K562 (cell line): ENCODE measurements at regions not wholly inside any gene's neighbourhood (a gene's known extent, or its start where the extent isn't known, plus 50 kb on each side); places are given as distances from the start of the nearest gene placed in this dataset.

ENCODE experiments used
- ATAC-seq: fragments of 200-7000 bp; cut with Tn5 transposase; 3 replicates; pipeline ENCODE4 v1.9.1; 2020; ENCODE audit warnings: moderate library complexity
- BruUV-seq: library from RNA; stranded (reverse); fragments of 400-500 nt; replicated peaks from 2 replicates; lab custom pipeline; 2021; lab: Mats Ljungman, UMichigan
- CTCF ChIA-PET: fragments of 300-600 bp; formaldehyde crosslinking; extraction: SDS; loops from one replicate; lab custom pipeline; 2021; ENCODE audit warnings: low intra/inter-chr PET ratio; lab: Yijun Ruan, JAX
- POLR2A ChIA-PET: fragments of 300-600, 350-650 bp; sonication (Branson Sonifier 250); formaldehyde crosslinking; extraction: SDS; loops from one replicate; lab custom pipeline; 2021; ENCODE audit warnings: antibody characterized with exemption, inconsistent platforms; lab: Yijun Ruan, JAX
- DNase-seq, 4 experiments: peaks; one replicate each; pipeline versions ENCODE4 v3.0.0 to v3.0.0-alpha.2; 2011 to 2018; ENCODE audit warnings: low spot score in 3 of 4, mixed read lengths in 3 of 4; ENCODE audit errors: extremely low read depth in 1 of 4
- FAIRE-seq: peaks from 2 replicates; lab custom pipeline; 2011; peaks lifted over from hg19 to GRCh38; lab: Jason Lieb, UNC
- H2AFZ ChIP-seq: 2 replicates; pipeline ENCODE4 v1.6.0; 2011; ENCODE audit warnings: low read depth, low read length, control low read depth, inconsistent platforms
- H3K27ac ChIP-seq: fragments of 200-600 bp; 3 replicates; pipeline ENCODE4 v1.8.0; 2011; ENCODE audit warnings: low read depth, mild to moderate bottlenecking, control low read depth, inconsistent platforms, low read length, moderate library complexity, mixed read lengths; ENCODE audit errors: extremely low read depth
- H3K27me3 ChIP-seq, 2 experiments: fragments of 300-600 bp in 1 of 2; 2 replicates in 1 of 2; 3 replicates in 1 of 2; pipeline versions ENCODE4 v1.6.0 to v1.8.0; 2011; ENCODE audit warnings: inconsistent platforms in 2 of 2, low read length in 2 of 2, mild to moderate bottlenecking in 1 of 2, mixed read lengths in 1 of 2, moderate library complexity in 1 of 2; ENCODE audit not compliant: control insufficient read depth in 2 of 2, insufficient read depth in 2 of 2
- H3K36me3 ChIP-seq: fragments of 300-600 bp; 3 replicates; pipeline ENCODE4 v1.8.0; 2011; ENCODE audit warnings: mild to moderate bottlenecking, low read length, inconsistent platforms; ENCODE audit not compliant: control insufficient read depth, insufficient read depth
- H3K4me1 ChIP-seq, 2 experiments: fragments of 200-600 bp in 1 of 2; replicated peaks in 1 of 2; 2 replicates in 1 of 2; 3 replicates in 1 of 2; pipeline versions ENCODE4 v1.5.1 to v1.8.0; 2011; ENCODE audit warnings: inconsistent platforms in 2 of 2, low read length in 2 of 2, mild to moderate bottlenecking in 1 of 2, mixed read lengths in 1 of 2, moderate library complexity in 1 of 2; ENCODE audit not compliant: control insufficient read depth in 2 of 2, insufficient read depth in 2 of 2
- H3K4me2 ChIP-seq: 2 replicates; pipeline ENCODE4 v1.6.1; 2011; ENCODE audit warnings: low read length, control low read depth, inconsistent platforms, mixed read lengths; ENCODE audit not compliant: insufficient read depth
- H3K4me3 ChIP-seq: fragments of 200-600 bp; sonication (generic), shearing (Covaris generic); 2 replicates; pipeline ENCODE4 v1.5.1; 2016; ENCODE audit warnings: control low read depth, inconsistent platforms
- H3K79me2 ChIP-seq: fragments of 200-600 bp; 3 replicates; pipeline ENCODE4 v1.8.0; 2011; ENCODE audit warnings: low read length, inconsistent platforms; ENCODE audit not compliant: control insufficient read depth, insufficient read depth
- H3K9ac ChIP-seq, 2 experiments: 2 replicates each; pipeline versions ENCODE4 v1.6.0 to v1.6.1; 2011; ENCODE audit warnings: low read depth in 2 of 2, low read length in 2 of 2, control low read depth in 1 of 2, inconsistent platforms in 1 of 2, mild to moderate bottlenecking in 1 of 2, mixed read lengths in 1 of 2; ENCODE audit not compliant: insufficient read depth in 1 of 2
- H3K9me1 ChIP-seq: one replicate; pipeline ENCODE4 v1.6.0; 2011; ENCODE audit warnings: inconsistent platforms, mild to moderate bottlenecking, low read length, moderate library complexity; ENCODE audit not compliant: control insufficient read depth, insufficient read depth
- H3K9me3 ChIP-seq: replicated peaks from 2 replicates; pipeline ENCODE4 v1.5.1; 2011; ENCODE audit warnings: low read depth, low read length, inconsistent platforms; ENCODE audit not compliant: control insufficient read depth, insufficient read depth
- H4K20me1 ChIP-seq: replicated peaks from 2 replicates; pipeline ENCODE4 v1.6.1; 2011; ENCODE audit warnings: low read length, inconsistent platforms, mixed read lengths; ENCODE audit not compliant: control insufficient read depth, insufficient read depth
- BACH1 ChIP-seq: fragments of 200-800 bp; sonication (Bioruptor generic); IDR thresholded peaks from 2 replicates; pipeline ENCODE4 v1.6.1; 2016; ENCODE audit warnings: missing genetic modification characterization, missing compliant biosample characterization
- CTBP1 ChIP-seq: fragments of 450-650 bp; IDR thresholded peaks from 2 replicates; pipeline ENCODE4 v1.6.1; 2016; ENCODE audit warnings: borderline replicate concordance
- DACH1 ChIP-seq: fragments of 450-650 bp; IDR thresholded peaks from 2 replicates; pipeline ENCODE4 v1.6.1; 2018; ENCODE audit not compliant: partially characterized antibody
- HEY1 ChIP-seq: fragments of 250-450 bp; sonication (Bioruptor Pico); IDR thresholded peaks from 2 replicates; pipeline ENCODE4 v1.5.0; 2020; ENCODE audit warnings: mild to moderate bottlenecking, moderate library complexity, borderline replicate concordance
- POLR3A ChIP-seq: IDR thresholded peaks from 2 replicates; pipeline ENCODE4 v1.6.1; 2011; ENCODE audit warnings: borderline replicate concordance, mild to moderate bottlenecking, moderate library complexity; ENCODE audit not compliant: insufficient read length, insufficient read depth; ENCODE audit errors: extremely low read depth
- ZNF23 ChIP-seq: fragments of 250-450 bp; sonication (Bioruptor Pico); IDR thresholded peaks from 2 replicates; pipeline ENCODE4 v1.4.0; 2020; ENCODE audit warnings: mild to moderate bottlenecking
- WGBS: fragments of 100-300 bp; shearing (Covaris generic); methylation state at CpG from one replicate; pipeline ENCODE4 v1.1.6; 2016; ENCODE audit warnings: low coverage, mixed read lengths; ENCODE audit not compliant: insufficient coverage; ENCODE audit errors: missing lambda C conversion rate; 5-methylcytosine and 5-hydroxymethylcytosine counted together
- in situ Hi-C: fragments of 300-500 bp; cut with MboI; formaldehyde crosslinking; loops from 4 replicates; pipeline ENCODE4 v1.15.0; 2018; ENCODE audit warnings: inconsistent platforms, mixed read lengths
- intact Hi-C: fragments of 100-400 bp; cut with micrococcal nuclease; formaldehyde crosslinking; loops from 2 replicates; pipeline ENCODE4 v1.14.2; 2022
- TF ChIP-seq, protein P1 (sequence below), 2 experiments: fragments of 450-650 bp in 1 of 2; sonication (generic) in 1 of 2; formaldehyde crosslinking in 1 of 2; IDR thresholded peaks; 2 replicates each; pipeline versions ENCODE4 v1.7.1 to v1.9.0; 2016 to 2022; ENCODE audit warnings: inconsistent platforms in 1 of 2, mild to moderate bottlenecking in 1 of 2, missing genetic modification reagents in 1 of 2
- TF ChIP-seq, protein P2 (sequence below), 3 experiments: IDR thresholded peaks in 2 of 3; conservative IDR thresholded peaks in 1 of 3; 2 replicates each; pipeline ENCODE4 v1.5.1; 2011 to 2012; ENCODE audit warnings: low read length in 3 of 3, mild to moderate bottlenecking in 3 of 3, control low read depth in 2 of 3, improper control_type of control experiment in 1 of 3, inconsistent platforms in 1 of 3, low read depth in 1 of 3, mixed read lengths in 1 of 3, moderate library complexity in 1 of 3; ENCODE audit not compliant: insufficient read depth in 2 of 3
- TF ChIP-seq, protein P3 (sequence below): fragments of 200-800 bp; sonication (Bioruptor generic); IDR thresholded peaks from 2 replicates; pipeline ENCODE4 v1.6.1; 2017; ENCODE audit warnings: missing genetic modification characterization, missing compliant biosample characterization

DNA sequence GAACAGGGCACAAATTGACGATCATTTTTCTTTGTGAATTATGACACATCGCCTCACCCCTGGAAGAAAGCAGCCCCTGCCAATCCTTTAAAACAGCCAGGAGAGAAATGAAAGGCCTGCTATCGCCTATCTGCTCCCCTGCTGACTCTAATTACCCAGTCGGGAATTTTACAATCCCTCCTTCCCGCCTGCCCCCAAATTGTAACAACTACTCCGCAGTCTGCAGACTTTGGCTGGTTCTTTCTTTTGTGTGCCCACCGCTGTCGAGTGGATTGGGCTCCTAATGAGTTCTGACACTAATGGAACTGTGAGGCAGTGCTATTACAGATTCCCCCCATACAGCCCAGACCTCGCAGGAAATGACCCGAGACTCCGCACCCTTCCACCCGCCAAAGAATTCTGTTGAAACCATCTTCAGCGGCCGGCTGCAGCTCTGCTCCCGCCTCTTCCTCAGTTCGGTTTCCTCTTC, 281.2 kb upstream of the PARD3B start:
- Histone ChIP-seq H3K79me2 (no peaks in the 10 kb centered on the region), H4K20me1 (no peaks in the 10 kb centered on the region), H3K9me1 (no peaks in the 10 kb centered on the region), H3K9me3 (no peaks in the 10 kb centered on the region), H3K36me3 (no peaks in the 10 kb centered on the region), H3K4me2 (no peak overlapping the region), H3K27me3 (peaks cover 0 to 7% of the 10 kb centered on the region in 2 experiments; a peak in 2 of 5 replicates), H3K4me3 (no peak overlapping the region), H3K4me1 (no peaks in the 10 kb centered on the region), H3K9ac (no peak overlapping the region), H2AFZ (no peak overlapping the region), H3K27ac (no peak overlapping the region)
- intact Hi-C loops, result loop anchor here (5.0 to 10.0 kb wide), 2 partner anchors 601 to 1413 kb away; no protein-coding TSS in a partner anchor
- no peak for FAIRE-seq
- POLR2A ChIA-PET, result no interaction called here
- no TSS peak for BruUV-seq
- CTCF ChIA-PET, result no interaction called here
- ATAC-seq, result no peak
- in situ Hi-C loops, result loop anchor here (25.0 kb wide), 1 partner anchor 1423 kb away; the partner anchor contains the start of gene NRP2
- 5% methylated on average over 14 of the region's 16 CpGs for WGBS
- no peak for DNase-seq
- TF ChIP-seq, protein P1, sequence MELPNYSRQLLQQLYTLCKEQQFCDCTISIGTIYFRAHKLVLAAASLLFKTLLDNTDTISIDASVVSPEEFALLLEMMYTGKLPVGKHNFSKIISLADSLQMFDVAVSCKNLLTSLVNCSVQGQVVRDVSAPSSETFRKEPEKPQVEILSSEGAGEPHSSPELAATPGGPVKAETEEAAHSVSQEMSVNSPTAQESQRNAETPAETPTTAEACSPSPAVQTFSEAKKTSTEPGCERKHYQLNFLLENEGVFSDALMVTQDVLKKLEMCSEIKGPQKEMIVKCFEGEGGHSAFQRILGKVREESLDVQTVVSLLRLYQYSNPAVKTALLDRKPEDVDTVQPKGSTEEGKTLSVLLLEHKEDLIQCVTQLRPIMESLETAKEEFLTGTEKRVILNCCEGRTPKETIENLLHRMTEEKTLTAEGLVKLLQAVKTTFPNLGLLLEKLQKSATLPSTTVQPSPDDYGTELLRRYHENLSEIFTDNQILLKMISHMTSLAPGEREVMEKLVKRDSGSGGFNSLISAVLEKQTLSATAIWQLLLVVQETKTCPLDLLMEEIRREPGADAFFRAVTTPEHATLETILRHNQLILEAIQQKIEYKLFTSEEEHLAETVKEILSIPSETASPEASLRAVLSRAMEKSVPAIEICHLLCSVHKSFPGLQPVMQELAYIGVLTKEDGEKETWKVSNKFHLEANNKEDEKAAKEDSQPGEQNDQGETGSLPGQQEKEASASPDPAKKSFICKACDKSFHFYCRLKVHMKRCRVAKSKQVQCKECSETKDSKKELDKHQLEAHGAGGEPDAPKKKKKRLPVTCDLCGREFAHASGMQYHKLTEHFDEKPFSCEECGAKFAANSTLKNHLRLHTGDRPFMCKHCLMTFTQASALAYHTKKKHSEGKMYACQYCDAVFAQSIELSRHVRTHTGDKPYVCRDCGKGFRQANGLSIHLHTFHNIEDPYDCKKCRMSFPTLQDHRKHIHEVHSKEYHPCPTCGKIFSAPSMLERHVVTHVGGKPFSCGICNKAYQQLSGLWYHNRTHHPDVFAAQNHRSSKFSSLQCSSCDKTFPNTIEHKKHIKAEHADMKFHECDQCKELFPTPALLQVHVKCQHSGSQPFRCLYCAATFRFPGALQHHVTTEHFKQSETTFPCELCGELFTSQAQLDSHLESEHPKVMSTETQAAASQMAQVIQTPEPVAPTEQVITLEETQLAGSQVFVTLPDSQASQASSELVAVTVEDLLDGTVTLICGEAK (IDR thresholded peaks at IDR 0.05), result no peak
- TF ChIP-seq, protein P1 (CRISPR knock-in tag; IDR thresholded peaks at IDR 0.05), result no peak
- TF ChIP-seq ZNF23 (CRISPR knock-in tag) (no peak), POLR3A (no peak), HEY1 (CRISPR knock-in tag) (no peak), DACH1 (no peak), BACH1 (no peak), CTBP1 (no peak)
- TF ChIP-seq, protein P2, sequence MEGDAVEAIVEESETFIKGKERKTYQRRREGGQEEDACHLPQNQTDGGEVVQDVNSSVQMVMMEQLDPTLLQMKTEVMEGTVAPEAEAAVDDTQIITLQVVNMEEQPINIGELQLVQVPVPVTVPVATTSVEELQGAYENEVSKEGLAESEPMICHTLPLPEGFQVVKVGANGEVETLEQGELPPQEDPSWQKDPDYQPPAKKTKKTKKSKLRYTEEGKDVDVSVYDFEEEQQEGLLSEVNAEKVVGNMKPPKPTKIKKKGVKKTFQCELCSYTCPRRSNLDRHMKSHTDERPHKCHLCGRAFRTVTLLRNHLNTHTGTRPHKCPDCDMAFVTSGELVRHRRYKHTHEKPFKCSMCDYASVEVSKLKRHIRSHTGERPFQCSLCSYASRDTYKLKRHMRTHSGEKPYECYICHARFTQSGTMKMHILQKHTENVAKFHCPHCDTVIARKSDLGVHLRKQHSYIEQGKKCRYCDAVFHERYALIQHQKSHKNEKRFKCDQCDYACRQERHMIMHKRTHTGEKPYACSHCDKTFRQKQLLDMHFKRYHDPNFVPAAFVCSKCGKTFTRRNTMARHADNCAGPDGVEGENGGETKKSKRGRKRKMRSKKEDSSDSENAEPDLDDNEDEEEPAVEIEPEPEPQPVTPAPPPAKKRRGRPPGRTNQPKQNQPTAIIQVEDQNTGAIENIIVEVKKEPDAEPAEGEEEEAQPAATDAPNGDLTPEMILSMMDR (IDR thresholded peaks at IDR 0.05 in 2 of 3, conservative IDR thresholded peaks at IDR 0.05 in 1 of 3; ENCODE audit: insufficient read depth in 2 of 3, low read depth in 1 of 3, low read length in 3 of 3), result no peak
- TF ChIP-seq, protein P3, sequence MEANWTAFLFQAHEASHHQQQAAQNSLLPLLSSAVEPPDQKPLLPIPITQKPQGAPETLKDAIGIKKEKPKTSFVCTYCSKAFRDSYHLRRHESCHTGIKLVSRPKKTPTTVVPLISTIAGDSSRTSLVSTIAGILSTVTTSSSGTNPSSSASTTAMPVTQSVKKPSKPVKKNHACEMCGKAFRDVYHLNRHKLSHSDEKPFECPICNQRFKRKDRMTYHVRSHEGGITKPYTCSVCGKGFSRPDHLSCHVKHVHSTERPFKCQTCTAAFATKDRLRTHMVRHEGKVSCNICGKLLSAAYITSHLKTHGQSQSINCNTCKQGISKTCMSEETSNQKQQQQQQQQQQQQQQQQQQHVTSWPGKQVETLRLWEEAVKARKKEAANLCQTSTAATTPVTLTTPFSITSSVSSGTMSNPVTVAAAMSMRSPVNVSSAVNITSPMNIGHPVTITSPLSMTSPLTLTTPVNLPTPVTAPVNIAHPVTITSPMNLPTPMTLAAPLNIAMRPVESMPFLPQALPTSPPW, result no peak
